ENCODE measurements at regions not wholly inside any gene's neighbourhood (a gene's known extent, or its start where the extent isn't known, plus 50 kb on each side); places are given as distances from the start of the nearest gene placed in this dataset.

DNA sequence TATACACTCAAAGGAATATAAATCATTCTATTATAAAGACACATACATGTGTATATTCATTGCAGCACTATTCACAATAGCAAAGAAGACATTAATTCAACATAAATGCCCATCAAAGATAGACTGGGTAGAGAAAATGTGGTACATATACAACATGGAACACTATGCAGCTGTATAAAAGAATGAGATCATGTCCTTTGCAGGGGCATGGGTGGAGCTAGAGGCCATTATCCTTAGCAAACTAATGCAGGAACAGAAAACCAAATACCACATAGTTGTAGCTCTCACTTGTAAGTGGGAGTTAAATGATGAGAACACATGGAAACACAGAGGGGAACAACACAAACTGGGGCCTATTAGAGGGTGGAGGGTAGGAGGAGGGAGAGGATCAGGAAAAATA, 121.0 kb upstream of the LOC128125822 start:
- H3K9me3 ChIP-seq (ENCODE audit: control insufficient read depth in 2 of 2, insufficient read depth in 1 of 2, low read depth in 1 of 2, low read length in 1 of 2) = no peaks in the 10 kb centered on the region
- no peak overlapping the region for H3K27ac ChIP-seq (ENCODE audit: low read depth in 2 of 2, low read length in 1 of 2)
- no peak overlapping the region for H3K4me3 ChIP-seq (ENCODE audit: low read depth in 1 of 2, low read length in 2 of 2)
- H3K36me3 ChIP-seq (ENCODE audit: control insufficient read depth in 2 of 2, insufficient read depth in 2 of 2, low read length in 1 of 2) = no peaks in the 10 kb centered on the region
- H3K27me3 ChIP-seq (ENCODE audit: control insufficient read depth in 1 of 2, insufficient read depth in 2 of 2, low read length in 2 of 2) = no peaks in the 10 kb centered on the region
- no peaks in the 10 kb centered on the region for H3K4me1 ChIP-seq (ENCODE audit: control insufficient read depth in 2 of 2, insufficient read depth in 2 of 2, low read length in 1 of 2)

DNA sequence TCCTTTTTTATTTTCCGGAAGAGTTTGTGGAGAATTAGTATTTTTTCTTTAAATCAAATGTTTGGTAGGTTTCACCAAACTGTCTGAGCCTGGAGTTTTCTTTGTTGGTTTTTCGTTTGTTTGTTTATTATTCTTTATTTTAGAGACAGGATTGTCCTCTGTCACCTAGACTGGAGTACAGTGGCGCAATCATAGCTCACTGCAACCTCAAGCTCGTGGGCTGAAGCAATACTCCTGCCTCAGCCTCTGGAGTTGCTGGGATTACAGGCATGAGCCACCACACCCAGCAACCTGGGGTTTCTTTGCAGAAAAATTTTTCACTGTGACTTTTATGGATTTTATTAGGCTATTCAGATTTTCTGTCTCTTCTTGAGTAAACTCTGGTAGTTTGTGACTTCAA, 120.2 kb upstream of the LOC128125822 start:
- WGBS, 2 donors = 61 to 67% methylated on average over 4 of the region's 4 CpGs
- no peaks in the 10 kb centered on the region for H3K9me3 ChIP-seq (ENCODE audit: control insufficient read depth in 2 of 2, insufficient read depth in 1 of 2, low read depth in 1 of 2, low read length in 1 of 2)
- H3K27ac ChIP-seq (ENCODE audit: low read depth in 2 of 2, low read length in 1 of 2) = no peak overlapping the region
- H3K4me3 ChIP-seq (ENCODE audit: low read depth in 1 of 2, low read length in 2 of 2) = no peak overlapping the region
- no peaks in the 10 kb centered on the region for H3K36me3 ChIP-seq (ENCODE audit: control insufficient read depth in 2 of 2, insufficient read depth in 2 of 2, low read length in 1 of 2)
- no peaks in the 10 kb centered on the region for H3K27me3 ChIP-seq (ENCODE audit: control insufficient read depth in 1 of 2, insufficient read depth in 2 of 2, low read length in 2 of 2)
- no peaks in the 10 kb centered on the region for H3K4me1 ChIP-seq (ENCODE audit: control insufficient read depth in 2 of 2, insufficient read depth in 2 of 2, low read length in 1 of 2)

DNA sequence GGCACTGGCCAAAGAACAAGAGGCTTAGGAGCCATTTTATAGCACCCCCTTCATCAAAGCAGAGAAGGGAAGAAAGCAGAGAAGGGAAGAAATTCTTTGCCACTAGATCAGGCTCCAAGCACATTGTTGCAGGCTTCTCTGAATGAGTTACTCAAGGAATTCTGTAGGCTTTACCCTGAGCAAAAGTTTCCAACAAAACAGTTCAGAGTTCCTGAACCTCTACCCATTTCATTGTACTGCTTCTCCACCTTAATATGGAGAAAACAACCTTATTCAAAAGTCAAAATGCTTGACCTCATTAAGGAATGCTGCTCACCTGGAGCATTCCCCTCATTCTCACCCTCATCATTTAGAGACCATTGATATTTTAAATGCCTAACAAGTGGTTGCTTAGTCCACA, 115.5 kb upstream of the LOC128125822 start:
- Histone ChIP-seq H3K4me1 (ENCODE audit: control insufficient read depth in 2 of 2, insufficient read depth in 2 of 2, low read length in 1 of 2) (no peaks in the 10 kb centered on the region), H3K9me3 (ENCODE audit: control insufficient read depth in 2 of 2, insufficient read depth in 1 of 2, low read depth in 1 of 2, low read length in 1 of 2) (no peaks in the 10 kb centered on the region), H3K36me3 (ENCODE audit: control insufficient read depth in 2 of 2, insufficient read depth in 2 of 2, low read length in 1 of 2) (no peaks in the 10 kb centered on the region), H3K4me3 (ENCODE audit: low read depth in 1 of 2, low read length in 2 of 2) (no peak overlapping the region), H3K27me3 (ENCODE audit: control insufficient read depth in 1 of 2, insufficient read depth in 2 of 2, low read length in 2 of 2) (no peaks in the 10 kb centered on the region), H3K27ac (ENCODE audit: low read depth in 2 of 2, low read length in 1 of 2) (no peak overlapping the region)

DNA sequence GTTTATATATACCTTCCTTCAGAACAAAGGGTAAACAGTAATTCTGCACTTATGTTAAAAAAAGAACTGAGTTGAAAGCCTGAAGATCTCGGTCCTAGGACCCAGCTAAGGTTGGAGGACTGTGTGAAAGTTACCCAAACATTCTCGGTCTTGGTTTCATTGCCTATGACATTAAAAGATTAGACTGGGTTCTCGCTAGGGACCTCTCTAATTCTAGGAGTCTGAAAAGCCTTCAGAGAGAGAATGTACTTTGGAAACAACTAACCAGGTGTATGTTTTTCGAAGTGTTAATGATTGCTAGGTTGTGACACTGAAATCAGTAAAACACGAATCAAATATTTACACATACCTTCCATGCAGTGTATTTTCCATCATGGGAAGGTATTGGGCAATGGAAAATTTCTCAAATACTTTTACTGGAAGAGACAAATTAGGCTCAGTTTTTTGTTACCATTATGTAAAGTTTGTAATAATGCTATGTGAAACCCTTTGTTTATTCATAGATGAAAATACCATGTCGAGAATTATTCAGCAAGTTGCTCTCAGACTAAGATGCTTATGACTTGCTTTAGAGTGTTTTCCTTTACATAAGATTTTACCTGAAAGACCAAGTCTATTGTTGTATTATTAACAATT, 113.7 kb upstream of the LOC128125822 start:
- Histone ChIP-seq H3K4me3 (ENCODE audit: low read depth in 1 of 2, low read length in 2 of 2) (no peak overlapping the region), H3K27ac (ENCODE audit: low read depth in 2 of 2, low read length in 1 of 2) (no peak overlapping the region), H3K27me3 (ENCODE audit: control insufficient read depth in 1 of 2, insufficient read depth in 2 of 2, low read length in 2 of 2) (no peaks in the 10 kb centered on the region), H3K9me3 (ENCODE audit: control insufficient read depth in 2 of 2, insufficient read depth in 1 of 2, low read depth in 1 of 2, low read length in 1 of 2) (no peaks in the 10 kb centered on the region), H3K4me1 (ENCODE audit: control insufficient read depth in 2 of 2, insufficient read depth in 2 of 2, low read length in 1 of 2) (no peaks in the 10 kb centered on the region), H3K36me3 (ENCODE audit: control insufficient read depth in 2 of 2, insufficient read depth in 2 of 2, low read length in 1 of 2) (no peaks in the 10 kb centered on the region)
- WGBS, 2 donors = 50 to 64% methylated on average over 6 of the region's 6 CpGs

DNA sequence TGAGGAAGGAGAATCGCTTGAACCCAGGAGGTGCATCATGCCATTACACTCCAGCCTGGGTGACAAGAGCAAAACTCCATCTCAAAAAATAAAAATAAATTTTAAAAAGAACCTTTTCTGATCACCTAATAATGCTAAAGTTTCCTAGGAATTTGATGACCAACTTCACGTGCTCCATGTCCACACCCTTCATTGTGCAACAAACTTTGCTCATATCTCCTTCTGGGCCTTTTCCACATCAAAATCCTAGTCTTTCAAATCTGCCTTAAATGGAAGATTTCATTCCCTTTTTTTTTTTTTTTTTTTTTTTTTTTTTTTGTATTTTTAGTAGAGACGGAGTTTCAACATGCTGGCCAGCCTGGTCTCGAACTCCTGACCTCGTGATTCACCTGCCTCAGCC, 112.5 kb upstream of the LOC128125822 start:
- H3K36me3 ChIP-seq (ENCODE audit: control insufficient read depth in 2 of 2, insufficient read depth in 2 of 2, low read length in 1 of 2) = no peaks in the 10 kb centered on the region
- H3K4me1 ChIP-seq (ENCODE audit: control insufficient read depth in 2 of 2, insufficient read depth in 2 of 2, low read length in 1 of 2) = no peaks in the 10 kb centered on the region
- no peaks in the 10 kb centered on the region for H3K27me3 ChIP-seq (ENCODE audit: control insufficient read depth in 1 of 2, insufficient read depth in 2 of 2, low read length in 2 of 2)
- H3K27ac ChIP-seq (ENCODE audit: low read depth in 2 of 2, low read length in 1 of 2) = no peak overlapping the region
- H3K9me3 ChIP-seq (ENCODE audit: control insufficient read depth in 2 of 2, insufficient read depth in 1 of 2, low read depth in 1 of 2, low read length in 1 of 2) = no peaks in the 10 kb centered on the region
- no peak overlapping the region for H3K4me3 ChIP-seq (ENCODE audit: low read depth in 1 of 2, low read length in 2 of 2)
- WGBS, 2 donors = 83 to 87% methylated on average over 5 of the region's 5 CpGs

DNA sequence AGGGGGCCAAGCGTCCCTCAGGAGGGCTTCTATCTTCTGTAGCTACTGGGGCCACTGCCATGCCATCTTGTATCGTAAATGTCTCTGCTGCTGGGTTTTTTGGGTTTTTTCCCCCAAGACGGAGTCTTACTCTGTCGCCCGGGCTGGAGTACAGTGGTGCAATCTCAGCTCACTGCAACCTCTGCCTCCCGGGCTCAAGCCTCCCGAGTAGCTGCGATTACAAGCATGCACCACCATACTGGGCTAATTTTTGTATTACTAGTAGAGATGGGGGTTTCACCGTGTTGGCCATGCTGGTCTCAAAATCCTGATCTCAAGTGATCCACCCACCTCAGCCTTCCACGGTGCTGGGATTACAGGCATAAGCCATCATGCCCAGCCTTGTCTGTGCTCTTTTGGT, 111.3 kb upstream of the LOC128125822 start:
- Histone ChIP-seq H3K36me3 (ENCODE audit: control insufficient read depth in 2 of 2, insufficient read depth in 2 of 2, low read length in 1 of 2) (no peaks in the 10 kb centered on the region), H3K9me3 (ENCODE audit: control insufficient read depth in 2 of 2, insufficient read depth in 1 of 2, low read depth in 1 of 2, low read length in 1 of 2) (no peaks in the 10 kb centered on the region), H3K27ac (ENCODE audit: low read depth in 2 of 2, low read length in 1 of 2) (no peak overlapping the region), H3K27me3 (ENCODE audit: control insufficient read depth in 1 of 2, insufficient read depth in 2 of 2, low read length in 2 of 2) (no peaks in the 10 kb centered on the region), H3K4me1 (ENCODE audit: control insufficient read depth in 2 of 2, insufficient read depth in 2 of 2, low read length in 1 of 2) (no peaks in the 10 kb centered on the region), H3K4me3 (ENCODE audit: low read depth in 1 of 2, low read length in 2 of 2) (no peak overlapping the region)
- WGBS, 2 donors = 89 to 95% methylated on average over 10 of the region's 10 CpGs

DNA sequence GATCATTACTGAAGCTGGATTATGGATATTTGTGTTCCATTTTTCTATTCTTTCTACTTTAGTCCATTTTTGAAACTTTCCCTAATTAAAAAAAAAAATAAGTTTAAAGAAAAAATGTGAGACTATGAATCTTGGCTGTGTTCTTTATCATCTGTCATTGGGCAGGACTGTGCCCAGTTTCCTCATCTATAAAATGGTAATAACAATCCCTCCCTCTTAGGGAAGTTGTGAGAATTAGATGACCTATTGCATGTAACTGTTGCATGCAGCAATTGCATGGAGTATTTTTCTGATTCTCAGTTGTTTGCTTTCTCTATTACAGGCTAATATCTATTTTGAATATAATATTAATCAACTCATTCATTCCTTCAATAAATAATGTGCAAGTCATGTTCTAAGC, 108.2 kb upstream of the LOC128125822 start:
- Histone ChIP-seq H3K36me3 (ENCODE audit: control insufficient read depth in 2 of 2, insufficient read depth in 2 of 2, low read length in 1 of 2) (no peaks in the 10 kb centered on the region), H3K4me3 (ENCODE audit: low read depth in 1 of 2, low read length in 2 of 2) (no peak overlapping the region), H3K9me3 (ENCODE audit: control insufficient read depth in 2 of 2, insufficient read depth in 1 of 2, low read depth in 1 of 2, low read length in 1 of 2) (no peaks in the 10 kb centered on the region), H3K4me1 (ENCODE audit: control insufficient read depth in 2 of 2, insufficient read depth in 2 of 2, low read length in 1 of 2) (no peaks in the 10 kb centered on the region), H3K27me3 (ENCODE audit: control insufficient read depth in 1 of 2, insufficient read depth in 2 of 2, low read length in 2 of 2) (no peaks in the 10 kb centered on the region), H3K27ac (ENCODE audit: low read depth in 2 of 2, low read length in 1 of 2) (no peak overlapping the region)

DNA sequence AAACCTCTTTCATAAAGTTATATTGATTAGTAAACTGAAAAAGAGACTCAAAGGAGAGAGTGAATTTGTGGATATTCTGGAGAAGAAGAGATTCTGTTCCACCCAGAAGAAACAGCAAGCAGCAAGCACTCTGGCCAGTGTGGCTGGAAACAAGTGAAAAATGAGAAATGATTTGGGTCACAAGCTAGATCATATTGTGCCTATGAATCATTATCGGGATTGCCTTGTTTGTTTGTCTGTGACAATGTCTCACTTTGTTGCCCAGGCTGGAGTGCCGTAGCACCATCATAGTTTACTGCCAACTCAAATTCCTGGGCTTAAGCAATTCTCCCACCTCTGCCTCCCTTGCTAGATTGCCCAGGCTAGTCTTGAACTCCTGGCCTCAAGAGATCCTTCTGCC, 106.5 kb upstream of the LOC128125822 start:
- WGBS, 2 donors = 75 to 85% methylated on average over 2 of the region's 2 CpGs
- Histone ChIP-seq H3K4me3 (ENCODE audit: low read depth in 1 of 2, low read length in 2 of 2) (no peak overlapping the region), H3K27ac (ENCODE audit: low read depth in 2 of 2, low read length in 1 of 2) (no peak overlapping the region), H3K36me3 (ENCODE audit: control insufficient read depth in 2 of 2, insufficient read depth in 2 of 2, low read length in 1 of 2) (no peaks in the 10 kb centered on the region), H3K9me3 (ENCODE audit: control insufficient read depth in 2 of 2, insufficient read depth in 1 of 2, low read depth in 1 of 2, low read length in 1 of 2) (no peaks in the 10 kb centered on the region), H3K27me3 (ENCODE audit: control insufficient read depth in 1 of 2, insufficient read depth in 2 of 2, low read length in 2 of 2) (no peaks in the 10 kb centered on the region), H3K4me1 (ENCODE audit: control insufficient read depth in 2 of 2, insufficient read depth in 2 of 2, low read length in 1 of 2) (no peaks in the 10 kb centered on the region)

DNA sequence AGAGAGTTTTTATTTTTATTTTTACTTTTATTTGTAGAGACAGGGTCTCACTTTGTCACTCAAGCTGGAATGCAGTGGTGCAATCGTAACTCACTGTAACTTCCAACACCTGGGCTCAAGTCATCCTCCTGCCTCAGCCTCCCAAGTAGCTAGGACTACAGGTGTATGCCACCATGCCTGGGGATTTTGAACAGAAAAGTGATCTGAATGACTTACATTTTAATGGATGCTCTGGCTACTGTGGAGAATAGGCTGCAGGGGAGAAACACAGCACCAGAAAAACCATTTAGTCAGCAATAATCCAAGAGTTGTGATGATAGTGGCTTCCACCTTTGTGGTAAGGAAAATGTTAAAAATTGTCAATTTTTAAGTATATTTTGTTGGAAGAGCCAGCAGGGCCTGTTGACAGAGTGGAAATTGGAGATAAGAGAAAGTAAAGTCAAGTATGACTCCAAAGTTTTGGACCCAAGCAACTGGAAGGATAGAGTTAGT, 106.0 kb upstream of the LOC128125822 start:
- no peaks in the 10 kb centered on the region for H3K36me3 ChIP-seq (ENCODE audit: control insufficient read depth in 2 of 2, insufficient read depth in 2 of 2, low read length in 1 of 2)
- no peak overlapping the region for H3K4me3 ChIP-seq (ENCODE audit: low read depth in 1 of 2, low read length in 2 of 2)
- no peaks in the 10 kb centered on the region for H3K9me3 ChIP-seq (ENCODE audit: control insufficient read depth in 2 of 2, insufficient read depth in 1 of 2, low read depth in 1 of 2, low read length in 1 of 2)
- no peak overlapping the region for H3K27ac ChIP-seq (ENCODE audit: low read depth in 2 of 2, low read length in 1 of 2)
- H3K27me3 ChIP-seq (ENCODE audit: control insufficient read depth in 1 of 2, insufficient read depth in 2 of 2, low read length in 2 of 2) = no peaks in the 10 kb centered on the region
- no peaks in the 10 kb centered on the region for H3K4me1 ChIP-seq (ENCODE audit: control insufficient read depth in 2 of 2, insufficient read depth in 2 of 2, low read length in 1 of 2)
- 92 to 97% methylated on average over 1 of the region's 1 CpG for WGBS, 2 donors

DNA sequence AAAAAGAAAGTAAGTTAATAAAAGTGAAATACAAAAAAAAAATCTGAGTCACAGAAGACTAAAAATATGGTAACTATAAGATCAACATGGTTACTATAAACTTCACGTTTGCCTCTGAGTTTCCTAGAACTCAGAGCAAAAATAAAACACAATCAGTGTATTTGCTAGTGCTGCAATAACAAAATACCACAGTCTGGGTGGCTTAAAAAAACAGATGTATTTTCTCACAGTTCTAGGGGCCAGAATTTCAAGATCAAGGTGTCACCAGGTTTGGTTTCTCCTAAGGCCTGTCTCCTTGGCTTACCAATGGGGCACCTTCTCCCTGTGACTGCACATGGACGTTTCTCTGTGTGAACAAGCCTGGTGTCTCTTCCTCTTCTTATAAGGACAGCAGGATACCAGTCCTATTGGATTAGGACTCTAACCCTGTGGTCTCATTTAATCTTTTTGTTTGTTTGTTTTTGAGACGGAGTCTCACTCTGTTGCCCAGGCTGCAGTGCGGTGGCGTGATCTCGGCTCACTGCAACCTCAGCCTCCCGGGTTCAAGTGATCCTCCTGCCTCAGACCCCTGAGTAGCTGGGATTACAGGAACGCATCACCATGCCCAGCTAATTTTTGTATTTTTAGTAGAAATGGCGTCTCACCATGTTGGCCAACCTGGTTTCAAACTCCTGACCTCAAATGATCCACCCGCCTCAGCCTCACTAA, 104.9 kb upstream of the LOC128125822 start:
- 83 to 85% methylated on average over 10 of the region's 10 CpGs for WGBS, 2 donors
- no peaks in the 10 kb centered on the region for H3K36me3 ChIP-seq (ENCODE audit: control insufficient read depth in 2 of 2, insufficient read depth in 2 of 2, low read length in 1 of 2)
- no peak overlapping the region for H3K27ac ChIP-seq (ENCODE audit: low read depth in 2 of 2, low read length in 1 of 2)
- H3K9me3 ChIP-seq (ENCODE audit: control insufficient read depth in 2 of 2, insufficient read depth in 1 of 2, low read depth in 1 of 2, low read length in 1 of 2) = no peaks in the 10 kb centered on the region
- no peaks in the 10 kb centered on the region for H3K4me1 ChIP-seq (ENCODE audit: control insufficient read depth in 2 of 2, insufficient read depth in 2 of 2, low read length in 1 of 2)
- H3K27me3 ChIP-seq (ENCODE audit: control insufficient read depth in 1 of 2, insufficient read depth in 2 of 2, low read length in 2 of 2) = no peaks in the 10 kb centered on the region
- no peak overlapping the region for H3K4me3 ChIP-seq (ENCODE audit: low read depth in 1 of 2, low read length in 2 of 2)
